Caco-2 (cell line): ENCODE measurements at regions not wholly inside any gene's neighbourhood (a gene's known extent, or its start where the extent isn't known, plus 50 kb on each side); places are given as distances from the start of the nearest gene placed in this dataset.

Experiments
- BruUV-seq: library from RNA; stranded (reverse); fragments of 400-500 nt; replicated peaks from 2 replicates; lab custom pipeline; 2021; lab: Mats Ljungman, UMichigan
- CTCF ChIA-PET: fragments of 300-600 bp; sonication (Branson Sonifier 250); formaldehyde crosslinking; loops from one replicate; lab custom pipeline; 2022; ENCODE audit warnings: antibody characterized with exemption; lab: Charles Lee
- POLR2A ChIA-PET: fragments of 300-600 bp; sonication (Branson Sonifier 250); formaldehyde crosslinking; loops from one replicate; lab custom pipeline; 2022; ENCODE audit warnings: antibody characterized with exemption; lab: Charles Lee
- DNase-seq, 2 experiments: peaks; one replicate each; pipeline versions ENCODE4 v3.0.0 to v3.0.0-alpha.2; 2020 to 2022
- H3K27me3 ChIP-seq: replicated peaks from 2 replicates; pipeline ENCODE4 v1.6.0; 2011; ENCODE audit warnings: low read length; ENCODE audit not compliant: control insufficient read depth, insufficient read depth
- H3K36me3 ChIP-seq: 2 replicates; pipeline ENCODE4 v1.5.1; 2011; ENCODE audit warnings: low read length; ENCODE audit not compliant: control insufficient read depth, insufficient read depth
- H3K4me1 ChIP-seq: fragments of 250-450 bp; sonication (Bioruptor Pico); 2 replicates; pipeline ENCODE4 v1.5.1; 2020; ENCODE audit warnings: mild to moderate bottlenecking
- H3K4me3 ChIP-seq: 2 replicates; pipeline ENCODE4 v1.5.1; 2011; ENCODE audit warnings: low read depth, mild to moderate bottlenecking, control low read depth, low read length
- H3K9me3 ChIP-seq: fragments of 250-450 bp; sonication (Bioruptor Pico); 2 replicates; pipeline ENCODE4 v1.5.1; 2020; ENCODE audit warnings: mild to moderate bottlenecking, moderate library complexity
- H3K27ac Mint-ChIP-seq: one replicate; pipeline ENCODE4 v1.8.0; 2022; ENCODE audit warnings: mixed read lengths; ENCODE audit not compliant: unreplicated experiment
- H3K27me3 Mint-ChIP-seq: one replicate; pipeline ENCODE4 v1.8.0; 2022; ENCODE audit warnings: mixed read lengths; ENCODE audit not compliant: insufficient read depth, unreplicated experiment
- H3K36me3 Mint-ChIP-seq: one replicate; pipeline ENCODE4 v1.8.0; 2022; ENCODE audit warnings: mild to moderate bottlenecking, mixed read lengths; ENCODE audit not compliant: insufficient read depth, unreplicated experiment
- H3K4me1 Mint-ChIP-seq: one replicate; pipeline ENCODE4 v1.8.0; 2022; ENCODE audit warnings: low read depth, mixed read lengths; ENCODE audit not compliant: unreplicated experiment
- H3K4me3 Mint-ChIP-seq: one replicate; pipeline ENCODE4 v1.8.0; 2022; ENCODE audit warnings: mild to moderate bottlenecking, moderate library complexity, mixed read lengths; ENCODE audit not compliant: unreplicated experiment
- H3K9me3 Mint-ChIP-seq: one replicate; pipeline ENCODE4 v1.8.0; 2022; ENCODE audit warnings: mixed read lengths; ENCODE audit not compliant: unreplicated experiment
- CTCF ChIP-seq, 2 experiments: fragments of 200-600 bp in 1 of 2; IDR thresholded peaks; 1 replicate in 1 of 2; 2 replicates in 1 of 2; pipeline versions ENCODE4 v1.5.1 to v1.8.0; 2011 to 2022; ENCODE audit warnings: antibody characterized with exemption in 1 of 2, control low read depth in 1 of 2, inconsistent platforms in 1 of 2, low read depth in 1 of 2, low read length in 1 of 2, mild to moderate bottlenecking in 1 of 2, moderate library complexity in 1 of 2; ENCODE audit not compliant: insufficient read depth in 1 of 2, severe bottlenecking in 1 of 2, unreplicated experiment in 1 of 2
- intact Hi-C: fragments of 100-400 bp; cut with micrococcal nuclease; formaldehyde crosslinking; loops from one replicate; pipeline ENCODE4 v1.10.0; 2022; ENCODE audit not compliant: unreplicated experiment

DNA sequence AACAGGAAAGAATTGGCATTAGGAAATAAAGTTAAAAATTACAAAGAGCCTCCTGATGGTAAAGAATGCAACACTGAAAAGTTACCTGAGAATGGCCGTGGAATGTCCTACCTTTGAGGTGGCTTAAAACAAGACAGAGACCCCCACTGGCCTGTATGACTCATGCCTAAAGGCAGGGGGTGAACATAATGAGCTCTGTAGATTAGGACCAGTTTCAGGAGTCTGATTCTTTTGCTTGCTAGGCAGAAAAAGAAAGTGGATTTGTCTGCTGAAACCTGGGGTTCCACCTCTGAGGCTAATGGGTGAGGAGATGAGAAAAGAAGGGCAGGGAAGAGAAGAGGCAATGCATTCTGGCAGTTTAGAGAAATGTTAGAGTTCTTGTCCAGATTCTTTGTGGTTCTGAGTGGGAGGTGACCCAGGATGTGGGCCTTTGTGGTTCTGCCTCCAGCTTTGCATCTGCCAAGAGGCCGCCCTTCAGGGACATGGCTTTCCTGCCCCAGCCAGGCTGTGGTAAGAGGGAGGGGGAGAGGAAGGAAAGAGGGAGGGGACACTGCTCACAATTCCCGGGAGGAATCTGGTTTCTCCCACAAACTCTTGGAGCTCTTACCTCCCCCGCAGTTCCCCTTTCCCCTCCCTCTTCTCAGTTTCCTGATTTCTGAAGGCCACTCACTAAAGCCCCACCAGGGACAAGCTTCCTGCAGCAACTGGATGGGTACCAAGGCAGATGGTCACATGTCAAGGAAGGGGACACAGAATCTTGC, 109.6 kb downstream of the EFNB1 start:
- H3K27me3 Mint-ChIP-seq = no peaks in the 10 kb centered on the region

GRCh38 chrX:68937581-68937980, 108.8 kb downstream of the EFNB1 start:
- CTCF ChIA-PET = no interaction called here
- Histone ChIP-seq H3K4me3 (no peak overlapping the region), H3K36me3 (no peaks in the 10 kb centered on the region), H3K9me3 (no peaks in the 10 kb centered on the region), H3K4me1 (no peaks in the 10 kb centered on the region), H3K27me3 (no peaks in the 10 kb centered on the region)
- no peaks in the 10 kb centered on the region for H3K36me3 Mint-ChIP-seq
- H3K27ac Mint-ChIP-seq = no peak overlapping the region
- no peaks in the 10 kb centered on the region for H3K9me3 Mint-ChIP-seq
- no peak for TF ChIP-seq CTCF (IDR thresholded peaks at IDR 0.05; ENCODE audit: insufficient read depth in 1 of 2, low read depth in 1 of 2, low read length in 1 of 2, severe bottlenecking in 1 of 2, unreplicated experiment in 1 of 2)
- no TSS peak for BruUV-seq
- POLR2A ChIA-PET = no interaction called here
- intact Hi-C loops = no loop called here
- no peaks in the 10 kb centered on the region for H3K4me1 Mint-ChIP-seq
- no peak for DNase-seq
- no peaks in the 10 kb centered on the region for H3K27me3 Mint-ChIP-seq
- H3K4me3 Mint-ChIP-seq = no peak overlapping the region

More for the DNA sequence above, 109.6 kb downstream of the EFNB1 start:
- H3K27me3 ChIP-seq = no peaks in the 10 kb centered on the region
- POLR2A ChIA-PET = no interaction called here
- Mint-ChIP-seq H3K4me1 (no peaks in the 10 kb centered on the region), H3K27ac (no peak overlapping the region), H3K9me3 (no peaks in the 10 kb centered on the region), H3K36me3 (no peaks in the 10 kb centered on the region), H3K4me3 (no peak overlapping the region)
- DNase-seq = no peak
- no peak for TF ChIP-seq CTCF (IDR thresholded peaks at IDR 0.05; ENCODE audit: insufficient read depth in 1 of 2, low read depth in 1 of 2, low read length in 1 of 2, severe bottlenecking in 1 of 2, unreplicated experiment in 1 of 2)
- no peak overlapping the region for H3K4me3 ChIP-seq
- BruUV-seq = no TSS peak
- no peaks in the 10 kb centered on the region for H3K9me3 ChIP-seq
- intact Hi-C loops = no loop called here
- no peaks in the 10 kb centered on the region for H3K36me3 ChIP-seq
- no peaks in the 10 kb centered on the region for H3K4me1 ChIP-seq
- CTCF ChIA-PET = no interaction called here

- POLR2A ChIA-PET = no interaction called here
- Histone ChIP-seq H3K4me3 (no peak overlapping the region), H3K36me3 (no peaks in the 10 kb centered on the region), H3K27me3 (no peaks in the 10 kb centered on the region), H3K4me1 (no peaks in the 10 kb centered on the region), H3K9me3 (no peaks in the 10 kb centered on the region)
- CTCF ChIA-PET = no interaction called here
- no peaks in the 10 kb centered on the region for H3K36me3 Mint-ChIP-seq
- H3K27me3 Mint-ChIP-seq = no peaks in the 10 kb centered on the region
- no peak overlapping the region for H3K27ac Mint-ChIP-seq
- TF ChIP-seq CTCF (IDR thresholded peaks at IDR 0.05; ENCODE audit: insufficient read depth in 1 of 2, low read depth in 1 of 2, low read length in 1 of 2, severe bottlenecking in 1 of 2, unreplicated experiment in 1 of 2) = no peak
- H3K9me3 Mint-ChIP-seq = no peaks in the 10 kb centered on the region
- intact Hi-C loops = no loop called here
- no peak for DNase-seq
- H3K4me1 Mint-ChIP-seq = no peaks in the 10 kb centered on the region
- H3K4me3 Mint-ChIP-seq = no peak overlapping the region
- BruUV-seq = no TSS peak
Measured at GRCh38 chrX:68936608-68937007, 107.8 kb downstream of the EFNB1 start.
